HG02759 (cell line): ENCODE measurements at regions not wholly inside any gene's neighbourhood (a gene's known extent, or its start where the extent isn't known, plus 50 kb on each side); places are given as distances from the start of the nearest gene placed in this dataset.
"Not testable (repeated sequence)": the region's sequence is repeated elsewhere in the genome, so short reads cannot be mapped to it uniquely, and the experiment has no call there.

Experiments
- ATAC-seq: cut with Tn5 transposase; IDR thresholded peaks from one replicate; pipeline ENCODE4 v1.9.1; 2021; ENCODE audit warnings: mild to moderate bottlenecking, moderate library complexity; ENCODE audit not compliant: unreplicated experiment

- ATAC-seq: no peak
Measured at GRCh38 chr22:46040471-46041465, 63.8 kb upstream of the WNT7B start.

GRCh38 chr22:46041642-46042041 lies 64.7 kb upstream of the WNT7B start:
- no peak for ATAC-seq

GRCh38 chr22:46042786-46043185 lies 65.8 kb upstream of the WNT7B start:
- ATAC-seq: no peak

GRCh38 chr22:46043339-46043738 lies 66.4 kb upstream of the WNT7B start:
- ATAC-seq: no peak

- no peak for ATAC-seq
Measured at GRCh38 chr22:46043816-46044620, 67.1 kb upstream of the WNT7B start.

- ATAC-seq: no peak
Measured at GRCh38 chr22:46044621-46045458, 67.9 kb upstream of the WNT7B start.

GRCh38 chr22:46045459-46046298 lies 68.7 kb upstream of the WNT7B start:
- no peak for ATAC-seq

- no peak for ATAC-seq
Measured at GRCh38 chr22:46046299-46046685, 69.3 kb upstream of the WNT7B start.

GRCh38 chr22:46047226-46047625 lies 70.3 kb upstream of the WNT7B start:
- no peak for ATAC-seq

- ATAC-seq: no peak
Measured at GRCh38 chr22:46047841-46048595, 71.1 kb upstream of the WNT7B start.

- not testable (repeated sequence) for ATAC-seq
Measured at GRCh38 chr22:46048661-46049060, 71.7 kb upstream of the WNT7B start.

GRCh38 chr22:46049726-46050450 lies 72.9 kb upstream of the WNT7B start:
- no peak for ATAC-seq

GRCh38 chr22:46050451-46050845 lies 73.5 kb upstream of the WNT7B start:
- ATAC-seq: no peak

GRCh38 chr22:46050916-46051614 lies 74.1 kb upstream of the WNT7B start:
- ATAC-seq: no peak

GRCh38 chr22:46051646-46052045 lies 74.7 kb upstream of the WNT7B start:
- ATAC-seq: no peak

- ATAC-seq: no peak
Measured at GRCh38 chr22:46052331-46052771, 75.4 kb upstream of the WNT7B start.

GRCh38 chr22:46052801-46053562 lies 76.0 kb upstream of the WNT7B start:
- ATAC-seq: no peak
